IMR-90 (cell line): ENCODE measurements at regions not wholly inside any gene's neighbourhood (a gene's known extent, or its start where the extent isn't known, plus 50 kb on each side); places are given as distances from the start of the nearest gene placed in this dataset.

Experiments
- ATAC-seq: fragments of 200-7000 bp; cut with Tn5 transposase; 2 replicates; pipeline ENCODE4 v1.9.1; 2020; ENCODE audit warnings: low read depth, mild to moderate bottlenecking, moderate library complexity
- BruUV-seq: library from RNA; stranded (reverse); fragments of 400-500 nt; replicated peaks from 2 replicates; lab custom pipeline; 2021; lab: Mats Ljungman, UMichigan
- CTCF ChIA-PET: fragments of 300-600 bp; formaldehyde crosslinking; extraction: SDS; loops from one replicate; lab custom pipeline; 2021; ENCODE audit warnings: antibody characterized with exemption; lab: Yijun Ruan, JAX
- POLR2A ChIA-PET: fragments of 300-600 bp; sonication (Branson Sonifier 250); formaldehyde crosslinking; loops from one replicate; lab custom pipeline; 2022; ENCODE audit warnings: antibody characterized with exemption; ENCODE audit not compliant: unreplicated experiment; lab: Charles Lee
- DNase-seq: peaks from one replicate; pipeline ENCODE4 v3.0.0; 2013
- H2AFZ ChIP-seq: replicated peaks from 2 replicates; pipeline ENCODE3; 2013; ENCODE audit warnings: low read length, mild to moderate bottlenecking; ENCODE audit not compliant: poor library complexity
- H2AK5ac ChIP-seq: 2 replicates; pipeline ENCODE4 v1.6.1; 2013; ENCODE audit warnings: low read depth, low read length, inconsistent platforms
- H2AK9ac ChIP-seq: replicated peaks from 2 replicates; pipeline ENCODE3; 2013; ENCODE audit warnings: mild to moderate bottlenecking, low read depth, low read length, moderate library complexity; ENCODE audit not compliant: poor library complexity
- H2BK120ac ChIP-seq: 2 replicates; pipeline ENCODE4 v1.6.1; 2013; ENCODE audit warnings: low read depth, low read length, inconsistent platforms
- H2BK15ac ChIP-seq: 3 replicates; pipeline ENCODE4 v1.6.1; 2013; ENCODE audit warnings: low read depth, low read length, inconsistent platforms
- H2BK20ac ChIP-seq: 2 replicates; pipeline ENCODE4 v1.6.1; 2013; ENCODE audit warnings: low read depth, mild to moderate bottlenecking, inconsistent platforms, low read length, moderate library complexity
- H2BK5ac ChIP-seq: 2 replicates; pipeline ENCODE4 v1.6.1; 2013; ENCODE audit warnings: mild to moderate bottlenecking, low read depth, low read length, inconsistent platforms; ENCODE audit not compliant: poor library complexity, severe bottlenecking
- H3K14ac ChIP-seq: replicated peaks from 2 replicates; pipeline ENCODE4 v1.6.1; 2013; ENCODE audit warnings: low read depth, low read length, inconsistent platforms
- H3K18ac ChIP-seq: 2 replicates; pipeline ENCODE4 v1.6.1; 2013; ENCODE audit warnings: low read depth, low read length, control low read depth
- H3K23ac ChIP-seq: 2 replicates; pipeline ENCODE4 v1.6.1; 2013; ENCODE audit warnings: low read depth, low read length, inconsistent platforms
- H3K27ac ChIP-seq: 2 replicates; pipeline ENCODE4 v1.5.1; 2013; ENCODE audit warnings: mild to moderate bottlenecking, control low read depth, low read length; ENCODE audit not compliant: insufficient read depth
- H3K27me3 ChIP-seq: 2 replicates; pipeline ENCODE4 v1.6.1; 2013; ENCODE audit warnings: low read length; ENCODE audit not compliant: control insufficient read depth, insufficient read depth
- H3K36me3 ChIP-seq: 2 replicates; pipeline ENCODE4 v1.6.1; 2013; ENCODE audit warnings: low read length, mixed read lengths; ENCODE audit not compliant: control insufficient read depth, insufficient read depth
- H3K4ac ChIP-seq: 2 replicates; pipeline ENCODE4 v1.6.1; 2013; ENCODE audit warnings: low read depth, low read length, inconsistent platforms
- H3K4me1 ChIP-seq: 2 replicates; pipeline ENCODE4 v1.6.1; 2013; ENCODE audit warnings: low read length, mixed read lengths; ENCODE audit not compliant: control insufficient read depth, insufficient read depth
- H3K4me2 ChIP-seq: 2 replicates; pipeline ENCODE4 v1.6.1; 2013; ENCODE audit warnings: low read depth, mild to moderate bottlenecking, control low read depth, low read length, moderate library complexity
- H3K4me3 ChIP-seq: 2 replicates; pipeline ENCODE4 v1.5.1; 2013; ENCODE audit warnings: low read depth, mild to moderate bottlenecking, control low read depth, low read length, moderate library complexity; ENCODE audit not compliant: insufficient read depth
- H3K56ac ChIP-seq: 2 replicates; pipeline ENCODE4 v1.6.1; 2013; ENCODE audit warnings: low read length, inconsistent platforms; ENCODE audit not compliant: insufficient read depth; ENCODE audit errors: extremely low read depth
- H3K79me1 ChIP-seq, 2 experiments: 2 replicates each; pipeline ENCODE4 v1.6.1; 2013; ENCODE audit warnings: low read length in 2 of 2, inconsistent platforms in 1 of 2, low read depth in 1 of 2
- H3K9ac ChIP-seq: 2 replicates; pipeline ENCODE4 v1.6.1; 2013; ENCODE audit warnings: low read depth, low read length, control low read depth
- H3K9me1 ChIP-seq: 2 replicates; pipeline ENCODE4 v1.6.1; 2013; ENCODE audit warnings: low read length, inconsistent platforms; ENCODE audit not compliant: insufficient read depth
- H3K9me3 ChIP-seq: 2 replicates; pipeline ENCODE4 v1.6.1; 2013; ENCODE audit warnings: low read length; ENCODE audit not compliant: control insufficient read depth, insufficient read depth
- H4K20me1 ChIP-seq: 2 replicates; pipeline ENCODE4 v1.6.1; 2013; ENCODE audit warnings: low read length, inconsistent platforms; ENCODE audit not compliant: insufficient read depth
- H4K5ac ChIP-seq: 2 replicates; pipeline ENCODE4 v1.6.1; 2013; ENCODE audit warnings: mild to moderate bottlenecking, low read depth, low read length, control low read depth
- H4K8ac ChIP-seq, 2 experiments: 2 replicates each; pipeline ENCODE4 v1.6.1; 2013; ENCODE audit warnings: low read depth in 2 of 2, low read length in 2 of 2, control low read depth in 1 of 2, inconsistent platforms in 1 of 2
- H4K91ac ChIP-seq: 2 replicates; pipeline ENCODE4 v1.6.1; 2013; ENCODE audit warnings: low read depth, low read length, inconsistent platforms; ENCODE audit not compliant: insufficient read depth
- CEBPB ChIP-seq: IDR thresholded peaks from 2 replicates; pipeline ENCODE4 v1.6.1; 2012; ENCODE audit warnings: low read depth, low read length, improper control_type of control experiment
- FOS ChIP-seq: fragments of 150-350 bp; IDR thresholded peaks from 2 replicates; pipeline ENCODE4 v1.6.1; 2016; ENCODE audit warnings: low read depth, low read length
- MAFK ChIP-seq: IDR thresholded peaks from 2 replicates; pipeline ENCODE4 v1.6.1; 2012; ENCODE audit warnings: low read depth, low read length, improper control_type of control experiment
- MAZ ChIP-seq: IDR thresholded peaks from 2 replicates; pipeline ENCODE4 v1.6.1; 2012; ENCODE audit warnings: low read depth, mild to moderate bottlenecking, low read length, improper control_type of control experiment, moderate library complexity, borderline replicate concordance
- POLR2A ChIP-seq: IDR thresholded peaks from 2 replicates; pipeline ENCODE4 v1.6.1; 2012; ENCODE audit warnings: mild to moderate bottlenecking, low read depth, low read length
- RAD21 ChIP-seq: IDR thresholded peaks from 2 replicates; pipeline ENCODE4 v1.6.1; 2012; ENCODE audit warnings: low read length, improper control_type of control experiment
- RCOR1 ChIP-seq: IDR thresholded peaks from 2 replicates; pipeline ENCODE4 v1.6.1; 2012; ENCODE audit warnings: mild to moderate bottlenecking, low read length, improper control_type of control experiment; ENCODE audit not compliant: insufficient replicate concordance
- SMC3 ChIP-seq: fragments of 150-350 bp; IDR thresholded peaks from 2 replicates; pipeline ENCODE4 v1.6.1; 2016; ENCODE audit warnings: low read depth, mild to moderate bottlenecking, antibody characterized with exemption, low read length, moderate library complexity
- WGBS, 2 experiments: methylation state at CpG; one replicate each; pipeline versions ENCODE4 v1.1.5 to v1.1.7; 2013; ENCODE audit warnings: missing lambda C conversion rate in 2 of 2; ENCODE audit not compliant: insufficient read length in 1 of 2; ENCODE audit errors: extremely low coverage in 2 of 2; 5-methylcytosine and 5-hydroxymethylcytosine counted together
- dilution Hi-C: fragments of 300-500 bp; cut with HindIII; formaldehyde crosslinking; loops from one replicate; pipeline ENCODE4 v1.14.3; 2018; ENCODE audit warnings: low sequenced_read_pairs; ENCODE audit not compliant: unreplicated experiment
- in situ Hi-C: fragments of 300-500 bp; cut with MboI; formaldehyde crosslinking; loops from 3 replicates; pipeline ENCODE4 v1.14.3; 2019; ENCODE audit warnings: low sequenced_read_pairs, inconsistent platforms, mixed read lengths
- intact Hi-C: fragments of 100-400 bp; cut with micrococcal nuclease; formaldehyde crosslinking; loops from 2 replicates; pipeline ENCODE4 v1.10.0; 2022
- TF ChIP-seq, protein P1 (sequence below): fragments of 150-350 bp; IDR thresholded peaks from 2 replicates; pipeline ENCODE4 v1.6.1; 2017; ENCODE audit warnings: mild to moderate bottlenecking, antibody characterized with exemption, low read length, low read depth

DNA sequence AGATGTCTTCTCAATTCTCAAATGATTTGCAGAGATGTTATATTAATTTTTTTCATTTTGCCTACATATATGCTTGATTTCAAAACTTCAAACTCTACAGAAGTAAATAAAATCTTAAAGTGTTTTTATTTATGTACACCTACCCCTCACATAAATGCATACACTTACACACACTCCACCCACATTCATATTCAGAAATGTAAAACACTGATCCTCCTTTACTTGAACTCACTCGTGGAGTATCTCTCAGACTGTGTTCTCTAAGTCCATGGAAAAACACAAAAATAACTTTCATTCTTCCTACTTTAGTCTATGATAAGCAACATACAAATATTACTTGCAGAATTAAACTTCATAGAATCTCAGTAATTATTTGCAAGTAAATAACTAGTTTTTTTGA, 209.1 kb upstream of the RBMS1 start:
- H3K14ac ChIP-seq, result no peak overlapping the region

More for the DNA sequence above, 209.1 kb upstream of the RBMS1 start:
- Histone ChIP-seq H3K9ac (no peak overlapping the region), H3K27ac (no peak overlapping the region), H4K5ac (no peak overlapping the region), H3K18ac (no peak overlapping the region), H2AK9ac (no peak overlapping the region), H3K27me3 (no peaks in the 10 kb centered on the region), H3K4me3 (no peak overlapping the region), H4K20me1 (no peaks in the 10 kb centered on the region), H2BK20ac (no peak overlapping the region), H2AFZ (no peak overlapping the region), H2BK120ac (no peak overlapping the region), H3K36me3 (no peaks in the 10 kb centered on the region), H4K8ac (no peak overlapping the region), H2BK15ac (no peak overlapping the region), H3K4me2 (no peak overlapping the region), H3K23ac (no peak overlapping the region), H3K56ac (no peak overlapping the region), H4K91ac (no peak overlapping the region), H3K4me1 (peaks cover 2% of the 10 kb centered on the region; the same call in 1 of the 2 replicates), H2AK5ac (no peak overlapping the region), H2BK5ac (no peak overlapping the region), H3K4ac (no peak overlapping the region), H3K9me3 (no peaks in the 10 kb centered on the region), H3K79me1 (no peaks in the 10 kb centered on the region), H3K9me1 (no peaks in the 10 kb centered on the region)
- ChIA-PET POLR2A (no interaction called here), CTCF (no interaction called here)
- TF ChIP-seq CEBPB (no peak), RAD21 (no peak), SMC3 (no peak), MAFK (no peak), FOS (no peak), RCOR1 (no peak), MAZ (no peak), POLR2A (no peak)
- TF ChIP-seq, protein P1, sequence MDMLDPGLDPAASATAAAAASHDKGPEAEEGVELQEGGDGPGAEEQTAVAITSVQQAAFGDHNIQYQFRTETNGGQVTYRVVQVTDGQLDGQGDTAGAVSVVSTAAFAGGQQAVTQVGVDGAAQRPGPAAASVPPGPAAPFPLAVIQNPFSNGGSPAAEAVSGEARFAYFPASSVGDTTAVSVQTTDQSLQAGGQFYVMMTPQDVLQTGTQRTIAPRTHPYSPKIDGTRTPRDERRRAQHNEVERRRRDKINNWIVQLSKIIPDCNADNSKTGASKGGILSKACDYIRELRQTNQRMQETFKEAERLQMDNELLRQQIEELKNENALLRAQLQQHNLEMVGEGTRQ, result no peak
- BruUV-seq, result no TSS peak
- in situ Hi-C loops, result no loop called here
- 67% methylated on average over 1 of the region's 1 CpG; no CpG with 5 or more reads in 1 of the 2 experiments for WGBS, 2 experiments
- ATAC-seq, result no peak
- dilution Hi-C loops, result no loop called here
- no peak for DNase-seq
- intact Hi-C loops, result no loop called here
